CMK (cell line): ENCODE measurements at regions not wholly inside any gene's neighbourhood (a gene's known extent, or its start where the extent isn't known, plus 50 kb on each side); places are given as distances from the start of the nearest gene placed in this dataset.
"Not testable (repeated sequence)": the region's sequence is repeated elsewhere in the genome, so short reads cannot be mapped to it uniquely, and the experiment has no call there.

Experiments
- DNase-seq: peaks from one replicate; pipeline ENCODE4 v3.0.0-alpha.2; 2010; ENCODE audit warnings: low read depth

DNA sequence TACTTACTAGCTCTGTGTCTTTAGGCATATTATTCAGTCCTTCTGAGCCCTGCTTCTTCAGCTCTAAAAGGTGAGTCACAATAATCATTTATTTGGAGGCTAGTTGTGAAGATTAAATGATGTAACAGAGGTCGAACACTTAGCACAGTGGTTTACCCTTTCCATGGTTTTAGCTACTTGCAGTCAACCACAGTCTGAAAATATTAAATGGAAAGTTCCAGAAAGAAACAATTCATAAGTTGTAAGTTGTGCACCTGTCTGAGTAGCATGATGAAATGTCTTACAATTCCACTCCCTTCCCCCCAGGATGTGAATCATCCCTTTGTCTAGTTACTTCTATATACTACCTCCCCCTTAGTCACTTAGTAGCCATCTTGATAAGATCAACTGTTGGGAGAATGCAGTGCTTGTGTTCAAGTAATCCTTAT lies 217.6 kb upstream of the THUMPD2 start:
- DNase-seq = no peak

GRCh38 chr2:39995005-39995737 lies 216.1 kb upstream of the THUMPD2 start:
- DNase-seq = no peak

GRCh38 chr2:39994151-39994550 lies 215.1 kb upstream of the THUMPD2 start:
- DNase-seq = no peak

DNA sequence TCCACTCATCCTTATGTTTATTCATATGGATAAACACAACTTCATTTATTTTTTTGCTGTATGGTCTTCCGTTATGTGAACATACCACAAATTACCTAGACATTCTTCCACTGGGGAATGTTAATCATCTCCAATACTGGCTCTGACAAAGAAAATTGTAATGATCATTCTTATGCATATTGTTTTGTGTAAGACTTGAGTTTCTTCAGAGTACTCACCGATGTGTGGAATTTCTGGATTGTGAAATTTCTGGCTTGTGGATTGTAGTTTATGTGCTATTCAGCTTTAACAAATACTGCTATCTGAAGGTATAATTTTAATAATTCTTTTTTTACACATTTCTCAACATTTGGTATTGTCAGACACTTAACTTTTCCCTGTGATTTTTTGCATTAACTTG lies 212.2 kb upstream of the THUMPD2 start:
- DNase-seq = no peak

DNA sequence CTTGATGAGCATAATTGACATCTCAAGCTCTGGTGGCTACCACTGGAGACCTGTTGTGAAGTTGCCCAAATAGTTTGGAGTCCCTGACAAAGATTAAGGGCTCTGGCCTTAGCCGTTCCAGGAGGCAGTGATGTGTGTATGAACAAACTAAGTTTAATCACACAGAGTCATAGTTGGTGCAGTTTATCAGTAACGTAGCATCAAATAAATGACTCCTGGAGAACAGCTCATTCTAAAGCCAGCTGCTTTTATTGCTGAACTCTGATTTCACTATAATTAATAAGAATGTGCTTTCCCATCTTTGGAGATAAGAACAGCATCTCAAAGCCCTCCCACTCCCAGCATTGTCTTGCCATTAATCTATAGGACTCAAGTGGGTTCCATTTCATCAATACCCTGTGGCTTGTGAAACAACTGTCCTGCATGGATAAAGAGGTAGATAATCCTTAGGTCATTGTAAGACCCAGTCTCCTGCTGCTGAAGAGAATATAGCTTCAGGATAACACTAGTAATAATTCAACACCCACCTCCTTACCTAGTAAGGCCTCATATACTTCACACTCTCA lies 211.4 kb upstream of the THUMPD2 start:
- no peak for DNase-seq

DNA sequence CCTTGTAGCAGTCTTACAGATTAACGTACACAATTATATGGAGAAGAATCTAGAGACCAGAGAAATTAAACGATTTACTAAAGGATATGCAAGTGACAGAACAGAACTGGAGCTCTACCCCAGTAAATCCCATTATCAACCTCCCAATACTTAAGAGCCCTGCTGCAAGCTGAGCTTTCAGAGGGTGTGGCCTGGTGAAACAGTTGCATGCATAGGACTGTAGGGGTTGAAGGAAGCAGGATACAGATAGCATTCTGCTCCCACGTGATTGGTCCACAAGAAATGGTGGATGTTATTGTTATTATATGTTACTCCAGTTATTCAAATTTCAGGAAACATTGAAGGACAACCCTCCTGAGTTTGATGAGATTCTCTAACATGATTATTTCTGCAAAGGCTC lies 210.8 kb upstream of the THUMPD2 start:
- no peak for DNase-seq

GRCh38 chr2:39981883-39982311 lies 202.8 kb upstream of the THUMPD2 start:
- DNase-seq = no peak

DNA sequence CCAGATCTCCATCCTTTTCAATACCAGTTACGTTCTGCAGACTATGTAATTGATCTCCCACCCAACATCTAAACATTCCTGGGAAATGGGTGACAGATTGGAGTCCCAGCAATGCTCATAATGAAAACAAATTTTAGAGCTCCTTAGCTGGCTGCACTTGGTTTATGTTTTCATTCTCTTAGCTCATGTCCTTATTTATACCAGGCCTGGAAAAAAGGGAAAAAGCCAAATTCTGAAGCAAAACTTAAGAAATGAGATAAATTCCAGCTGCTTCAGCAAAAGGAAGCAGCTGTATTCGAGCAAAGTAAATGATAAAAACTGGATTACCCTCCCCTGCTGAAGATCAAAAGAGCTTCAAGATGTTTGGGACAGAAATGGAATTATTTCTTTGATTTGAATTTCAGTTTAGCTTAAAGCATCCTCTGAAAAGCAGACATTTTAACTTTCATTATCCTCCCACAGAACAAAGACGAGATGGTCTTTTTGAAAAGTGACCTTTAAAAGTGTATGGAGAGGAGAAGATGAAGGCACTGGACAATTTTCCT lies 196.5 kb upstream of the THUMPD2 start:
- no peak for DNase-seq

DNA sequence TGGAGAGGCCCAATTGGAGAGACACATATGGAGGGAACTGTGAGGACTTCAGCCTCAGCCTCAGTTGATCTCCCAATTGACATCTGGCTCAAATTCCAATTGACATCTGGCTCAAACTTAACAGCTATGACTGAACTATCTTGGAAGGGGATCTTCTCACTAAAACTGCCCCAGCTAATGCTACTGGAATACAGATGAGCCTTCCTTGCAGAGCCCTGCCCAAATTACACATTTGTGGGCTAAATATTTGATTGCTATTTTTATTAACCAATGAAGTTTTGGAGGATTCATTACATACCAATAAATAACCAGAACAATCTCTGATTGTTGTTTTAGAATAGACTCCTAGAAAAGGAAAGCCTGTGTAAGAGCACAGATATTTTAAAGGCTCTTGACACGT lies 189.0 kb upstream of the THUMPD2 start:
- no peak for DNase-seq

DNA sequence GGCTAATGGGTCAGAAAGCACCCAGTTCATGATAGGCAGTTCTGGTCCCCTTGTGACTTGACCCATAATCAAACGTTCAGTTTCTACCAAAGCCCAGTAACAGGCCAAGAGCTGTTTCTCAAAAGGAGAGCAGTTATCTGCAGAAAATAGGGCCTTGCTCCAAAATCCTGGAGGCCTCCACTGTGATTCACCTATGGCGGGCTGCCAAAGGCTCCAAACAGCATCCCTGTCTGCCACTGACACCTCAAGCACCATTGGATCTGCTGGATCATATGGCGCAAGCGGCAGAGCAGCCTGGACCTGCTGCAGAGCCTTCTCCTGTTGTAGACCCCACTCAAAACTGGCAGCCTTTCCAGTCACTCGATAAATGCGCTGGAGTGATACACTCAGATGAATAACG lies 181.6 kb upstream of the THUMPD2 start:
- DNase-seq = not testable (repeated sequence)

GRCh38 chr2:39954346-39954745 lies 175.3 kb upstream of the THUMPD2 start:
- no peak for DNase-seq

DNA sequence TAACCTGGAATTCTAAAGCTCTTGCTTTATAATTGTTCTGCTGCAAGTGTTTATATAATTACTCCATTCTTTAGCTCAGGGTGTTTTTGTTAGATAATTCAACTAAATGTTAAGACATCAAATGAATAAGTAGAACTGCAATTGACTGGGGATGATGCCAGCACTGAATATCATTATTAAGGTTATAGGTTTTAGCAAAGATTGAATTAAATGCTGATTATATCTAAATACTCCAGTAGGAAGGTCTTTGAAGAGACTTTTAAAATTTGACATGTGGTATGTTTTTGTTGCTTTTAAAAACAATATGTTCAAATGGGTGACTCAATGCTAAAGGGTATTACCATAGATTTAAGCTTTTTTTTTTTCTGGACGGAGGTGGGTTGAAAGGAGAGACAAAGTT lies 170.1 kb upstream of the THUMPD2 start:
- DNase-seq = no peak

- DNase-seq = no peak
These were observed 169.1 kb upstream of the THUMPD2 start for GRCh38 chr2:39948016-39948719.

DNA sequence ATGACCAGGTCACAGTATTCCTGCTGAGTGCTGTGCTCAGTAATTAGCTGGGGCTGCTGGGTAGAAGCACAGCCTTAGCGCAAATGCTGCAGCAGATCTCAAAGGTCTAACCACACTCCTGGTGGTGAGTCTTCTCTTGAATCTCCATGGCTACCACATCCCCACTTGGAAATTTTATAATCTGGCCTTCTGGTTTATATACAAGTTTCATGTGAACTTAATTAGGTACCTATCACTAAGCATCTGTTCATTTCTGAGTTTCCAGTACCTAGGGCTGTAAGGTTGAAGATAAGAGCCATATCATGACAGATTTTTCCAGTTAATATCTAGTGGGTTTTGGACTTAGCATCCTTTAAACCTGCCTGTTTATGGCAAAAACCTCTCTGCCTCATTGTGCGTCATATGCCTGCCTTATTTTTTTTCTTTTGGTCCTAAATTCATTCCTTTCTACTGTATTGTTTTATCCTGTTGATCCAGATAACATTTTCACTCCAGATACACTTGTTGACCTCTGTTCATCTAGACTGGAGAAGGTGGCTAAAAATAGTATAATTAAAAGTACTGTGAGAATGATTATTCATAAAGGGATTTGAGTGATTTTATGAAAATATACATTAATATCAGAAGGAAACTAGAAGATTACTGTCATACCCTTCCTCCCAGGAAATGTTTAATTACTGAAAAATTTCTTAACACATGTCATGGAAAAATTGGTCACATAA lies 168.4 kb upstream of the THUMPD2 start:
- no peak for DNase-seq

DNA sequence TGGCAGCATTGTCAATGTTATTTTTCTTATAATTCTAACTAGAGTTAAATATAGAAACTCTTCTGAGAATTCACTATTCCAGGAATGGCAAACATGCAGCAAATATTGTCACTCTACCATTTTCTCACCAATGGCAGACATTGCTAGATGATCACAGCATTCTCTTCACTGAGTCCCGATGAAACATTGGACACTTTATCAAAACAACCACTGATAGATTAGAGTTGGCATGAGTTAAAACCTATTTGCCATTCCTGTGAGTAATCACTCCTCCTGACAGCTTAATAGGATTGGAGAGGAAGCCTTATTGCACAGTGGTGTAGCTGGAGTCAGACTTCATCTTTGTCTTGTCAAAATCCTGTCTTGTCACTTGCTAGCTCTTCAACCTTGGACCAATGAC lies 163.9 kb upstream of the THUMPD2 start:
- DNase-seq = no peak

- no peak for DNase-seq
These were observed 159.2 kb upstream of the THUMPD2 start for GRCh38 chr2:39938035-39938835.

DNA sequence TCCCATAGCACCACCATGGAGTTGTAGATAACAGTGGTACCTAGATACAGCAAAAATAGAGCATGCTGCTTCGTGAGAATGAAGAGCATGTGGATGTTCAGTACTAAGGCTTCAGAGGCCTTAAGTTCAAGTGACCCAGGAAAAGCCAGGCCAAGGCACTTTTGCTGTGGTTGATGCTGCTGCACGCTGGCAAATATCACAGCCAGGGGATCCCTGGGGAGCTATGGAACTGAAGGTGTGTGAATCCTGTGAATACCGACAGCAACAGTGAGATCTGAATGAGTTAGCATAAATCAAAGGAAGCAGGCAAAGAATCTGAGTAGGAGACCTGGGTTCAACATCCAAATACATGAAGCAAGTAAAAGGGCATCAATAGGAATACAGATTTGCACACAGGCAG lies 158.6 kb upstream of the THUMPD2 start:
- no peak for DNase-seq

GRCh38 chr2:39934851-39935250 lies 155.8 kb upstream of the THUMPD2 start:
- no peak for DNase-seq

- DNase-seq = no peak
These were observed 154.1 kb upstream of the THUMPD2 start for GRCh38 chr2:39933196-39933595.

DNA sequence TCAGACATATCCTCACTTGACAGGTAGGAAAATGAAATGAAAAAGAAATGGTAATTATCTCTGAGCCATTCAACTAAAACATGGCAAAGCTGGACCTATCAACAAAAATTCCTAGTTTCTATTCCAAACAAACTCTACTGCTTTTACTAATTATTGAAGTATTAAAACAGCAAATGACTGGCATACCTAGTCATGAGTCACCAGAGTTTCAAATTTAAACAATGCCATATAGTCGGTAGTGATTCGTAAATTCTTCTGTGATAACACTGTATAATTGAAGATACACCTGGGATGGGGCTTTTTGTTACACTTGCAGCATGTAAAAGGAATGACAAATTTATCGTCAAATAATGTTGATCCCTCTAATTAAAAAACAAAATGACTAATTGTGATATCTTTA lies 153.1 kb upstream of the THUMPD2 start:
- no peak for DNase-seq

GRCh38 chr2:39930175-39930917 lies 151.3 kb upstream of the THUMPD2 start:
- no peak for DNase-seq
